ENCODE measurements at regions not wholly inside any gene's neighbourhood (a gene's known extent, or its start where the extent isn't known, plus 50 kb on each side); places are given as distances from the start of the nearest gene placed in this dataset.

GRCh38 chr2:103401621-103402020, 639.8 kb downstream of the TMEM182 start:
- no peak overlapping the region for H3K4ac ChIP-seq (ENCODE audit: low read depth, low read length)
- H3K18ac ChIP-seq (ENCODE audit: insufficient read length, low read depth, low read length), result no peak overlapping the region
- H2BK5ac ChIP-seq (ENCODE audit: insufficient read length, low read length), result no peak overlapping the region
- no peak overlapping the region for H4K5ac ChIP-seq (ENCODE audit: insufficient read length, low read depth, low read length)
- no peaks in the 10 kb centered on the region for H3K27me3 ChIP-seq (ENCODE audit: insufficient read depth, low read length)
- peak overlapping the region; percentile 7 for H3K27ac ChIP-seq (ENCODE audit: insufficient read length, low read depth, low read length)
- peaks cover 20 to 50% of the 10 kb centered on the region in 2 experiments for H3K4me1 Mint-ChIP-seq
- peak overlapping the region; percentile 27 to 94 (median 33); a peak in 5 of 7 replicates for H3K27ac Mint-ChIP-seq
- no peak overlapping the region for H3K9ac ChIP-seq (ENCODE audit: extremely low read depth, insufficient read length, low read length)
- H4K20me1 ChIP-seq (ENCODE audit: control insufficient read depth, insufficient read depth, insufficient read length), result no peaks in the 10 kb centered on the region
- H2BK120ac ChIP-seq (ENCODE audit: low read depth, low read length, poor library complexity, severe bottlenecking), result no peak overlapping the region
- H3K9me3 ChIP-seq (ENCODE audit: control insufficient read depth, low read depth, low read length), result no peaks in the 10 kb centered on the region
- H3T11ph ChIP-seq (ENCODE audit: low read length), result no peak overlapping the region
- no peak overlapping the region for H2AFZ ChIP-seq (ENCODE audit: low read length)
- H2BK12ac ChIP-seq (ENCODE audit: insufficient read length, low read depth, low read length), result no peak overlapping the region
- peaks cover 3% of the 10 kb centered on the region; the same call in 1 of the 2 replicates for H3K4me1 ChIP-seq (ENCODE audit: insufficient read depth, low read length)
- no peak overlapping the region for H2AK5ac ChIP-seq (ENCODE audit: insufficient read length, low read length)
- no peak overlapping the region for H3K14ac ChIP-seq (ENCODE audit: insufficient read depth, low read length)
- no peak overlapping the region for H2BK15ac ChIP-seq (ENCODE audit: low read depth, low read length)
- no peak overlapping the region for H3K23ac ChIP-seq (ENCODE audit: insufficient read length, low read depth, low read length)
- H3K56ac ChIP-seq (ENCODE audit: insufficient read length, low read depth, low read length), result no peak overlapping the region
- H3K36me3 Mint-ChIP-seq (ENCODE audit: insufficient read depth in 1 of 3, low read depth in 3 of 3), result peaks cover 2 to 18% (median 10%) of the 10 kb centered on the region in 3 experiments; a peak in 4 of 7 replicates
- H3K27me3 Mint-ChIP-seq (ENCODE audit: low read depth), result no peaks in the 10 kb centered on the region
- peak; percentile 95 for DNase-seq
- no peaks in the 10 kb centered on the region for H3K79me1 ChIP-seq (ENCODE audit: insufficient read depth, low read depth, low read length, poor library complexity, severe bottlenecking)
- peak overlapping the region; percentile 28 for H3K4me2 ChIP-seq (ENCODE audit: insufficient read depth, insufficient read length, low read length)
- no peak overlapping the region for H2BK20ac ChIP-seq (ENCODE audit: low read depth, low read length, poor library complexity, severe bottlenecking)
- no peak for TF ChIP-seq CTCF (conservative IDR thresholded peaks at IDR 0.05)
- no CpG with 5 or more reads among the region's 4 CpGs for WGBS (ENCODE audit: extremely low coverage, insufficient read length, low lambda C conversion rate)
- no peak overlapping the region for H4K8ac ChIP-seq (replicated peaks; ENCODE audit: insufficient read length, low read depth, low read length)
- no peak overlapping the region; a peak in 1 of 5 replicates for H3K4me3 Mint-ChIP-seq
- peaks cover 9 to 25% of the 10 kb centered on the region in 2 experiments; a peak in 4 of 5 replicates for H3K9me3 Mint-ChIP-seq
- H4K91ac ChIP-seq (ENCODE audit: insufficient read length, low read depth, low read length), result no peak overlapping the region
- no peaks in the 10 kb centered on the region for H3K23me2 ChIP-seq (ENCODE audit: insufficient read length, low read depth, low read length, poor library complexity, severe bottlenecking)
- no peaks in the 10 kb centered on the region for H3K79me2 ChIP-seq (ENCODE audit: insufficient read depth, low read length)
